BE2C (cell line): ENCODE measurements at regions not wholly inside any gene's neighbourhood (a gene's known extent, or its start where the extent isn't known, plus 50 kb on each side); places are given as distances from the start of the nearest gene placed in this dataset.

Experiments
- DNase-seq: peaks from one replicate; pipeline ENCODE4 v3.0.0-alpha.2; 2020
- H3K27me3 ChIP-seq: fragments of 250-450 bp; sonication (Bioruptor Pico); 2 replicates; pipeline ENCODE4 v1.5.1; 2020; ENCODE audit warnings: mild to moderate bottlenecking
- H3K36me3 ChIP-seq: fragments of 250-450 bp; sonication (Bioruptor Pico); 2 replicates; pipeline ENCODE4 v1.5.1; 2020; ENCODE audit warnings: mild to moderate bottlenecking
- H3K4me1 ChIP-seq: fragments of 250-450 bp; sonication (Bioruptor Pico); 2 replicates; pipeline ENCODE4 v1.5.1; 2020
- H3K4me3 ChIP-seq: 2 replicates; pipeline ENCODE4 v1.5.1; 2011; ENCODE audit warnings: low read depth, low read length
- H3K9me3 ChIP-seq: fragments of 250-450 bp; sonication (Bioruptor Pico); 2 replicates; pipeline ENCODE4 v1.5.1; 2020
- CTCF ChIP-seq: IDR thresholded peaks from 2 replicates; pipeline ENCODE4 v1.5.1; 2012; ENCODE audit warnings: mild to moderate bottlenecking, low read depth, low read length

- Histone ChIP-seq H3K4me3 (no peak overlapping the region), H3K27me3 (no peaks in the 10 kb centered on the region), H3K36me3 (no peaks in the 10 kb centered on the region), H3K9me3 (no peaks in the 10 kb centered on the region), H3K4me1 (no peaks in the 10 kb centered on the region)
- TF ChIP-seq CTCF, result no peak
- DNase-seq, result no peak
These were observed 209.1 kb downstream of the IRS2 start for GRCh38 chr13:109577191-109577700.

- Histone ChIP-seq H3K9me3 (no peaks in the 10 kb centered on the region), H3K27me3 (no peaks in the 10 kb centered on the region), H3K4me3 (no peak overlapping the region), H3K36me3 (no peaks in the 10 kb centered on the region), H3K4me1 (no peaks in the 10 kb centered on the region)
- no peak for DNase-seq
- TF ChIP-seq CTCF, result no peak
These were observed 210.0 kb downstream of the IRS2 start for GRCh38 chr13:109576331-109576813.

- TF ChIP-seq CTCF, result no peak
These were observed 210.6 kb downstream of the IRS2 start for GRCh38 chr13:109575821-109576220.

GRCh38 chr13:109572389-109572788, 214.0 kb downstream of the IRS2 start:
- DNase-seq, result no peak

More at GRCh38 chr13:109575821-109576220, 210.6 kb downstream of the IRS2 start:
- Histone ChIP-seq H3K4me3 (no peak overlapping the region), H3K9me3 (no peaks in the 10 kb centered on the region), H3K36me3 (no peaks in the 10 kb centered on the region), H3K27me3 (no peaks in the 10 kb centered on the region), H3K4me1 (no peaks in the 10 kb centered on the region)
- DNase-seq, result no peak

DNA sequence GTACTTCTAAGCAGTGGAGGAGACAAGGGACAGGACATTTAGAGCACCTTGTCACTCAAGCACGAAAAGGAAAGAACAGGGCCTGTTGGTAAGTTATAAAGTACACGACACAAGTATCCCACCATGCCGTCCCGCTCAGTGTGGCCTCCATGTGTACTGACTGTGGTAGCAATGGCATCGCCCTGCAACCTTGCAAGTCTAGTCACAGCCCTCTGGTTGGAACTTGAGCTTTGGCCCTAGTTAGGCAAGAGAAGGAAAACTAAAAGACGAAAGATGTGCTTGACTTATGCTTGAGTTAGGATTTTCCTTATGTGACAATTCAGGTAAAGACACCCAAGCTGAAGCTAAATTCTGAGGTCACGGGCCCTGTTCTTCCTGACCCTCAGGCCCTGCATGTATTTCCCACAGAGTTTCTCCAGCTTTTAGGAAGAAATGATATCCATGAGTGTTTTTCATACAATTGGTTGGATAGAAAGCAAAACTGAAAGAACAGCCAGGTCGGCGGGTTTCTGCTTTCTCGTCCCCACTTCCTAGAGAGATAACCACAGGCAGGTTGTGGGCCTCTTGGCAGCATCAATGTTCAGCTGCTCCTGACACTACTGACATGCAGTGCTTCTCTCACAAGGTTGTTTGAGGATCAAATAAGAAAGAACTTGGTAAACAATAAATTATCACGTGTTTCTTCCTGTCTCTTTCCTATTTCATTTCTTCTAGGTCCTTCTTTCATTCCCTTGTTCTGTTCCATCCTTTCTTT, 216.2 kb downstream of the IRS2 start:
- H3K4me3 ChIP-seq, result no peak overlapping the region
- H3K9me3 ChIP-seq, result no peaks in the 10 kb centered on the region
- no peaks in the 10 kb centered on the region for H3K36me3 ChIP-seq
- no peaks in the 10 kb centered on the region; the same call in 1 of the 2 replicates for H3K4me1 ChIP-seq
- H3K27me3 ChIP-seq, result no peaks in the 10 kb centered on the region
- TF ChIP-seq CTCF, result no peak
- no peak for DNase-seq

More at GRCh38 chr13:109572389-109572788, 214.0 kb downstream of the IRS2 start:
- no peaks in the 10 kb centered on the region for H3K36me3 ChIP-seq
- H3K9me3 ChIP-seq, result no peaks in the 10 kb centered on the region
- no peaks in the 10 kb centered on the region for H3K27me3 ChIP-seq
- no peak for TF ChIP-seq CTCF
- no peaks in the 10 kb centered on the region; the same call in 1 of the 2 replicates for H3K4me1 ChIP-seq
- no peak overlapping the region for H3K4me3 ChIP-seq

DNA sequence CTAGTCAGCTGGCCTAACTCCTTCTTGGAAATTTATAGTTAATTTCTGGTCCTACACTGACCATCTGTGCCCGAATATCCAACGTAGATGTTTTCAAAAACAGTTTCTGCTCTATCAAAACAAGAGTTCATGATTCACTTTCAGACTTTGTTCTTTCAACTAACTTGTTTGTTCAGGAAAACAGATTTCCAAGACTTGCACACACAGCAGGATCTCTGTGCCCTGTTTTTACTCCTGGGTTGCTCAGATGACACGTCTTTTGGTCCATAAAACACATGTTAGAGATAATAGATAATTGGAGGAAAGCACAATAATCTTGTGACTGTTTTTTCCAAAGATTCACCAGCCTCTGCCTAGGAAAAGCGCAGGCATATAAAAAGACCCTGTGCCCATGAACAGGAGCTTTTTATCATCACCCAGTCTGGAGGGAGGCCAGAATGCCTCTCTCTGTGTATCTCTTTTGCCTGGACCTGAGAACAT, 218.0 kb downstream of the IRS2 start:
- Histone ChIP-seq H3K36me3 (no peaks in the 10 kb centered on the region), H3K9me3 (no peaks in the 10 kb centered on the region), H3K4me3 (no peak overlapping the region), H3K4me1 (no peaks in the 10 kb centered on the region; the same call in 1 of the 2 replicates), H3K27me3 (no peaks in the 10 kb centered on the region)
- peak; percentile 18 for DNase-seq
- no peak for TF ChIP-seq CTCF
